HUDEP-2 (cell line): ENCODE measurements at regions not wholly inside any gene's neighbourhood (a gene's known extent, or its start where the extent isn't known, plus 50 kb on each side); places are given as distances from the start of the nearest gene placed in this dataset.

Experiments used
- DNase-seq, 76 experiments: peaks; one replicate each; lab custom pipeline; 2025; ENCODE audit not compliant: unreplicated experiment in 76 of 76; lab: John Stamatoyannopoulos, UW

- no peak for DNase-seq
Observed at GRCh38 chr4:180951312-180951711, 1291.9 kb upstream of the TENM3 start.

- no peak for DNase-seq
Observed at GRCh38 chr4:180953572-180953971, 1289.6 kb upstream of the TENM3 start.

- DNase-seq = no peak
Observed at GRCh38 chr4:180960743-180961401, 1282.3 kb upstream of the TENM3 start.

- no peak for DNase-seq
Observed at GRCh38 chr4:180962268-180962667, 1280.9 kb upstream of the TENM3 start.

DNA sequence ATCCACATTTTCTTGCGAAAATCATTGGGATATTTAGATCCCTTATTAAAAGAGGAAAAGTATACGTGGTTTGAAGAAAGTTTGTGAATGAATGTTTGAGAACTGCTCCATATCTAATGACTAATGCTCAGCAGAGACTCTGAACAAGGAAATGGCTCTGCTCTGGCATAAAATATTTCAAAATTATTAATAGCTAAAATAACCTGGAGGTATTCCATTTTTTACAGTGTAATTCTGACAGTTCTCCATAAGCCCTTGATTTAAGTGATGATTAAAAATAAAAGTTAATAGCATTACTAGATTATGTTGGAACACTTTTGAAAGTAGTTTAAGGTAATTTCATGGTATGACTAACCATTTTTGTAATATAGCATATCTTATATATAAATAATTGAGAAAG lies 1276.9 kb upstream of the TENM3 start:
- no peak for DNase-seq

GRCh38 chr4:180967936-180968335 lies 1275.3 kb upstream of the TENM3 start:
- no peak for DNase-seq

DNA sequence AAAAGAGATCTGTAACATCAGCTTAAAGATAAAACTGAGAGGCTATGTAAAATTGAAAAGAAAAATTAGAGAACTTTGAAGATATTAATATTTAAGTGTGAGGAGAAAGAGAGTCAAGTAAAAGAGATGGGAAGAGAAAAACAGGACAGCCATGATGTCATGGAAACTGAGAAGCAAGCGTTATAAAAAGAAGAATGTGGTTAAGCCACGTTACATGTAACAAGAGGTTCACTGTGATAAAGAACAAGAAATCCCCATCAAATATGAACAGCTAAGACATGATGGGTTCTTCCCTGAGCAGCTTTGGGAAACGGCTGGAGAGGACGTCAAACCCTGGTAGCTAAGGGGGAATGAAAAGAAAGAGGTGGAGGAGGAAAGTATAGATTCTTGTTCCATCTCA lies 1269.3 kb upstream of the TENM3 start:
- no peak for DNase-seq

GRCh38 chr4:180990931-180991330 lies 1252.3 kb upstream of the TENM3 start:
- no peak for DNase-seq

DNA sequence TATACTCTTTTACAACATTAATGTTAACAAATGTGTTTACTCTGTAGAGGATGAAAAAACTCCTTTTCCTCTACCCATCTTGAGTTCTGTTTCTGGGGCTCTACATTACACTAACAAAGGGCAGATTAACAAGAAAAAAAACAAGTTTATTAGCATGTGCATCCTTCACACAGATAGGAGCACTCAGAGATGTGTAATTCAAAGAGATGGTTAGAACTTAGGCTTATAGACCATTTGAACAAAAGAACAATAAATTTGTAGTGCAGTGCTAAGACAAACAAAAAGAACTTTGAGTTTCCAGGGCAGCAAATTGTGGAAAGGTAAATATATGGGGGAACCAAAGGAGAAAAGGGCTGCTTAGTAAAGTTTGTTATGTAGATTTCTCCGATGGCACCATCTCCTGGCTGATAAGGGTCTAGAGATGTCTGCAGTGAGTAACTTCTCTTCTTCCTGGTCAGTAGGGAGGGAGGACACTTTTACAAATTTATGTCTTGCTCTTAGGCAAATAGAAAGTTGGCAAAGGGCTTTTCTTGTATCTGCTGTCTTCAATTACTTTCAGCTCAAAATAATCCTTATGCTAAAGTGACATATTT lies 1249.9 kb upstream of the TENM3 start:
- DNase-seq = no peak

DNA sequence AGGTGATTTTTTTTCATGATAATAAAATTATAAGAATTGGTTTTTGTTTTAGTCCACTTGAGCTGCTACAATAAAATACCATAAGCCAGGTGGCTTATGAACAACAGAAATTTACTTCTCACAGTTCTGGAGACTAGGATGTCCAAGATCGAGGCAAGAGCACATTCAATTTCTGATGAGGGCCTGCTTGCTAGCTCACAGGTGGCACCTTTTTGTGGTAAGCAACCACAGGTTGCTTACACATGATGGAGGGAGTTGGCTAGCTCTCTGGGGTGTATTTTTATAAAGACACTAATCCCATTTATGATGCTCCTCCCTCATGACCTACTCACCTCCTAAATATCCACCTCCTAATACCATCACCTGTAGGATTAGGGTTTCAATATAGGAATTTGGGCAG lies 1248.5 kb upstream of the TENM3 start:
- no peak for DNase-seq

GRCh38 chr4:180999217-180999616 lies 1244.0 kb upstream of the TENM3 start:
- DNase-seq = no peak

- DNase-seq = no peak
Observed at GRCh38 chr4:181004056-181004455, 1239.1 kb upstream of the TENM3 start.

DNA sequence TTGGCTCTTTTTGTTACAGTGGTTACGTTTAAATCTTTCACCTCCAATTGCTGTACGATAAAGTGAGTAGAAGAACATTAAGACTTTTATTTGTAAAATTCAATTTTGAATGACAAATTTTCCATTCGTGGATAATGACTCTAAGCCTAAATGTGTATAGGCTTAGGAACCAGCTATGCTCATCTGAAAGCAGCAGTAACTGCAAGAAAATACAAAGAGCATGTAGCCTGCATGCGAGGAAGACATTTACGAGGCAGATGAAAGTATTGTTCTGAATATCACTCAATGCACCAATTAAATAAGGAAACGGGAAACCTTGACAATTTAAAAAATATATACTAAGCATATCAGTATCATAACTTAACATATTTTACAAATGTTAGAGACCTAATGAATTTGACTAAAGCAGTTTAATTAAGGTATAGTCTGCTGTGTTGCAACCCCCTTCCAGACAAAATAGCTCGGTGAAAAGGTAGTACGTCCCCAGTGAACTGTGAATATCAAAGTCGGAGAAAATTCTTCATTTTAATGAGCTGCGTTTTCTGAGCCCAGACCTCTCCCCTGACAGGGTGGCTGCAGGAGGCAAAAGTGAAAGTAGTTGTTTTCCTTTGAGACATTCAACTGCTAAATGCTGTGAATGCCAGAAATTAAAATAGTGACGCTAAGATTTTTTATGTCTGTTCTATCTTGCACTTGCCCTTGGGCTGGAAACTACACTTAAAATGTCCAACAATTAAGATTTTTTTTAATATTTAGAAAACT lies 1236.5 kb upstream of the TENM3 start:
- DNase-seq = no peak

DNA sequence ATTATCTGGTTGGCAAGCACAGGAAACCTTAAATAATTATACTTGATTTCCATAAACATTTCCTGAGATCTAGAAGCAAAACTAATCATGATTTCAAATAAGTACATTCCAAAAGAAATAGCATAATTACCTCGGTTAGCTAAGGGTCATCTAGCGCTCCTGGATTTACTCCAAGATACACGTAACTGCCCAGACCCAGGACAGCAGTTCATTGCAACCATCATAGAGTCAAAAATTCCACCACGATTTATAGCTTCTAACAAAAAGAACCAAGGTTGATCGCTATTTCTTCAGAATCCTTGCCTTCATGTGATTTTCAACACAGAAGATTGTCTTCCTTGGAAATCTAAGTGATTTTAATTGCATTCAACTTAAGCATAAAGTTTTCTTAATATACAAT lies 1235.5 kb upstream of the TENM3 start:
- no peak for DNase-seq

GRCh38 chr4:181008164-181008563 lies 1235.0 kb upstream of the TENM3 start:
- no peak for DNase-seq

DNA sequence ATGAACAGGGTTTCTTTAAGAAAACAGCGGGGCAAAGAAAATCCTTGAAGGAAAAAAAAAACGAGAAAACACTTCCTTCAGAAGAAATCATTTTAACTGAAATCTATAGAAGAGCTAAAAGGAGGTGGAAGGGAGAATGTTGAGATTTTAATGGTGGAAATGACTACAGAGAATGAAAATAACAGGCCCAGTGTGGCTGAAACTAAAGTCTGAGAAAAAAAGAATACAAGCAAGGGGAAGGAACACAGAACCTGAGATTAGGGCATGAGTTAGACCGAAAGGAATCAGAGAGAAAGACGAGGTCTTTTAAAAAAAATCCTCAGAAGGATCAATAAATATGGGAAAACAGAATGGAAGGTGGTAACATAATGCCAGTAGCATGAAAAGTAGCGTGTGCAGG lies 1230.0 kb upstream of the TENM3 start:
- no peak for DNase-seq

DNA sequence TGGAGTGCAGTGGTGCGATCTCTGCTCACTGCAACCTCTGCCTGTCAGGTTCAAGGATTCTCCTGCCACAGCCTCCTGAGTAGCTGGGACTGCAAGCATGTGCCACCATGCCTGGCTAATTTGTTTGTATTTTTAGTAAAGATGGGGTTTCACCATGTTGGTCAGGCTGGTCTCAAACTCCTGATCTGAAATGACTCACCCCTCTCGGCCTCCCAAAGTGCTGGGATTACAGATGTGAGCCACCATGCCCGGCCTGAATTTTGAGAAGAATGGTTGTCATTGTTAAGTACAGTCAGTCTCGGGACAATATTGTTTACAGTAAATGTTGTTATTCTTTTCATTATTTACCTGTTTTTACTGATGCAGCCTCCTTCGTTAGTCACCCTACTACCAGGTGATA lies 1226.2 kb upstream of the TENM3 start:
- DNase-seq = no peak

DNA sequence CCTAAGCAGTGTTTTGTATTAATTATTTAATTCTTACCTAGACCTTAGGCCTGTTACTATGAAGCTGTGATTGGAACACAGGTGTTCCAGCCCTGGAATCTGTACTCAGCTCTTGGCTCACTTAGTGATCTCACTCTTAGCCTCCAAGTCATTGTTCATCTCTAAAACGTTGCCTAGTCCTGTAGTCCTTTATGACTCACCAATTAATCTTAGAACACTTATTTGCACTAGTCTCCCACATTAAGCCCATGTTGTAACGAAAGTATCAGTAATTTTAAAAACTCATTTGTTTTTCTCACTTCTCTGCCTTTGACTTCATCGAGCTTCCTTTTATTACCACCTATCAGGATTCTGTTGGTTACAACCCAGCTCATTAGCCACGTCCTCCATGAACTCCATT lies 1224.7 kb upstream of the TENM3 start:
- DNase-seq = no peak

- no peak for DNase-seq
Observed at GRCh38 chr4:181018913-181019312, 1224.3 kb upstream of the TENM3 start.

DNA sequence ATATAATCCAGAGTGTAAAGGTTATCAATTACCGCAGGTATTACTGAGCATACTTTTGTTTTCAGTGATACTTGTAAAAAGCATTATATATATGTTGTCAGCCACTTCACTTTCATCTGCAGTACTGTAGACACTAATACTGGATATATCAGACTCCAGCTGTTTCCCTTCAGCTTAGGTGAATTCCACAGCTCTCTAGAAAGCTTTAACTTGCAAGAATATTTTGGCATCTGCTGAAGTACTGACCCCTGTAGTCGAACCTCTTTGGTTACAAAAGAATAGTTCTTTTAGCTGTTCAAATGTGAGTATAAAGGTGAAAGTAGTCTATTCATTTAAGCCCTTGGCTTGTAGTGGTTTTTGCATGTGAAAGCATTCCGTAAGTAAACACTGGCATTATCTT lies 1222.7 kb upstream of the TENM3 start:
- no peak for DNase-seq

DNA sequence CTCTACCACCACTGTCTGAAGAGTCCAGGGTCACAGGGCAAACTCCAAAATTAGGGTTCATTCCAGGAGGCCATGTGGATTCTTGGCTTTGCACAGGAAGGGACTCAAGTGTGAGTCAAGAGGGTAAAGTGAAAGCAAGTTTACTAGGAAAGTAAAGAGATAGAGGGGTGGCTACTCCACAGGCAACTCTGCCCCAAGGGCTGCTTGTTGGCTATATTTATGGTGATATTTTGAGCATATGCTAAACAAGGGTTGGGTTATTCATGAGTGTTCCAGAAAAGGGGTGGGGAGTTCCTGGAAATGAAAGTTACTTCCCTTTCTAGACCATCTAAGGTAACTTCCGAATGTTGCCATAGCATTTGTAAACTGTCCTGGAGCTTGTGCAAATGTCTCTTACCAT lies 1222.0 kb upstream of the TENM3 start:
- DNase-seq = no peak
